ENCODE measurements at regions not wholly inside any gene's neighbourhood (a gene's known extent, or its start where the extent isn't known, plus 50 kb on each side); places are given as distances from the start of the nearest gene placed in this dataset.

- DNase-seq (ENCODE audit: low read depth): no peak
- no peak for TF ChIP-seq CTCF (conservative IDR thresholded peaks at IDR 0.05; ENCODE audit: low read length)
- no peak overlapping the region for H3K4me3 ChIP-seq (ENCODE audit: low read length)
Observed at GRCh38 chr14:55766071-55766470, 186.1 kb downstream of the KTN1 start.

- no peak for TF ChIP-seq CTCF (conservative IDR thresholded peaks at IDR 0.05; ENCODE audit: low read length)
- no peak for DNase-seq (ENCODE audit: low read depth)
- no peak overlapping the region for H3K4me3 ChIP-seq (ENCODE audit: low read length)
Observed at GRCh38 chr14:55767286-55767685, 187.3 kb downstream of the KTN1 start.

- no peak overlapping the region for H3K4me3 ChIP-seq (ENCODE audit: low read length)
- TF ChIP-seq CTCF (conservative IDR thresholded peaks at IDR 0.05; ENCODE audit: low read length): no peak
- no peak for DNase-seq (ENCODE audit: low read depth)
Observed at GRCh38 chr14:55769877-55770276, 189.9 kb downstream of the KTN1 start.

- TF ChIP-seq CTCF (conservative IDR thresholded peaks at IDR 0.05; ENCODE audit: low read length): no peak
- no peak overlapping the region for H3K4me3 ChIP-seq (ENCODE audit: low read length)
- DNase-seq (ENCODE audit: low read depth): no peak
Observed at GRCh38 chr14:55771242-55771981, 191.4 kb downstream of the KTN1 start.

- no peak for TF ChIP-seq CTCF (conservative IDR thresholded peaks at IDR 0.05; ENCODE audit: low read length)
- DNase-seq (ENCODE audit: low read depth): no peak
- no peak overlapping the region for H3K4me3 ChIP-seq (ENCODE audit: low read length)
Observed at GRCh38 chr14:55772486-55772885, 192.5 kb downstream of the KTN1 start.

GRCh38 chr14:55773312-55773711 lies 193.3 kb downstream of the KTN1 start:
- H3K4me3 ChIP-seq (ENCODE audit: low read length): no peak overlapping the region
- no peak for TF ChIP-seq CTCF (conservative IDR thresholded peaks at IDR 0.05; ENCODE audit: low read length)
- DNase-seq (ENCODE audit: low read depth): no peak

- TF ChIP-seq CTCF (conservative IDR thresholded peaks at IDR 0.05; ENCODE audit: low read length): no peak
- no peak for DNase-seq (ENCODE audit: low read depth)
Observed at GRCh38 chr14:55773984-55774545, 194.1 kb downstream of the KTN1 start.

More at GRCh38 chr14:55773984-55774545, 194.1 kb downstream of the KTN1 start:
- H3K4me3 ChIP-seq (ENCODE audit: low read length): no peak overlapping the region

Measured in AG10803 (cell line).